Muscle of leg (tissue), 3 donors: ENCODE measurements at regions not wholly inside any gene's neighbourhood (a gene's known extent, or its start where the extent isn't known, plus 50 kb on each side); places are given as distances from the start of the nearest gene placed in this dataset.

Experiments used
- DNase-seq: peaks from one replicate; pipeline ENCODE4 v3.0.0; 2013
- H3K27ac ChIP-seq: one replicate; pipeline ENCODE4 v1.5.1; 2013; ENCODE audit warnings: mild to moderate bottlenecking, low read length, control low read depth
- H3K27me3 ChIP-seq: one replicate; pipeline ENCODE4 v1.6.1; 2013; ENCODE audit warnings: low read length; ENCODE audit not compliant: control insufficient read depth, insufficient read depth
- H3K36me3 ChIP-seq: one replicate; pipeline ENCODE4 v1.6.1; 2013; ENCODE audit warnings: low read length; ENCODE audit not compliant: control insufficient read depth, insufficient read depth
- H3K4me1 ChIP-seq: one replicate; pipeline ENCODE4 v1.6.1; 2013; ENCODE audit warnings: low read length; ENCODE audit not compliant: control insufficient read depth, insufficient read depth
- H3K4me3 ChIP-seq: one replicate; pipeline ENCODE4 v1.5.1; 2013; ENCODE audit warnings: low read length, control low read depth
- H3K9me3 ChIP-seq: replicated peaks from 2 replicates; pipeline ENCODE4 v1.6.1; 2013; ENCODE audit warnings: low read depth, low read length; ENCODE audit not compliant: control insufficient read depth
- WGBS: methylation state at CpG from one replicate; pipeline ENCODE4 v1.1.5; 2013; ENCODE audit warnings: missing lambda C conversion rate; ENCODE audit not compliant: insufficient coverage; 5-methylcytosine and 5-hydroxymethylcytosine counted together

- no peak overlapping the region for H3K4me3 ChIP-seq
- H3K27ac ChIP-seq, result no peak overlapping the region
- H3K9me3 ChIP-seq, result no peaks in the 10 kb centered on the region
- H3K36me3 ChIP-seq, result no peaks in the 10 kb centered on the region
- no peak for DNase-seq
- H3K4me1 ChIP-seq, result no peaks in the 10 kb centered on the region
- peaks cover 5% of the 10 kb centered on the region for H3K27me3 ChIP-seq
- WGBS, result 96% methylated on average over 3 of the region's 4 CpGs
Measured at GRCh38 chr1:38721816-38722215, 137.8 kb downstream of the RRAGC start.

- H3K4me1 ChIP-seq, result no peaks in the 10 kb centered on the region
Measured at GRCh38 chr1:38719880-38720279, 139.7 kb downstream of the RRAGC start.

GRCh38 chr1:38718031-38718430 is 141.5 kb downstream of the RRAGC start:
- Histone ChIP-seq H3K27me3 (no peaks in the 10 kb centered on the region), H3K4me1 (no peaks in the 10 kb centered on the region), H3K4me3 (no peak overlapping the region), H3K36me3 (no peaks in the 10 kb centered on the region), H3K27ac (no peak overlapping the region), H3K9me3 (no peaks in the 10 kb centered on the region)
- WGBS, result 52% methylated on average over 7 of the region's 8 CpGs
- DNase-seq, result no peak

More at GRCh38 chr1:38719880-38720279, 139.7 kb downstream of the RRAGC start:
- Histone ChIP-seq H3K9me3 (no peaks in the 10 kb centered on the region), H3K4me3 (no peak overlapping the region), H3K36me3 (no peaks in the 10 kb centered on the region), H3K27me3 (no peaks in the 10 kb centered on the region), H3K27ac (no peak overlapping the region)
- WGBS, result 60% methylated on average over 4 of the region's 7 CpGs
- DNase-seq, result no peak

GRCh38 chr1:38716229-38716628 is 143.3 kb downstream of the RRAGC start:
- no peak for DNase-seq
- no peaks in the 10 kb centered on the region for H3K4me1 ChIP-seq
- WGBS, result no CpG with 5 or more reads among the region's 2 CpGs
- no peaks in the 10 kb centered on the region for H3K36me3 ChIP-seq
- H3K4me3 ChIP-seq, result no peak overlapping the region
- no peaks in the 10 kb centered on the region for H3K9me3 ChIP-seq
- H3K27ac ChIP-seq, result no peak overlapping the region
- H3K27me3 ChIP-seq, result no peaks in the 10 kb centered on the region

- H3K27me3 ChIP-seq, result no peaks in the 10 kb centered on the region
- no peaks in the 10 kb centered on the region for H3K9me3 ChIP-seq
- H3K4me3 ChIP-seq, result no peak overlapping the region
- H3K27ac ChIP-seq, result no peak overlapping the region
- 73% methylated on average over 6 of the region's 9 CpGs for WGBS
- no peaks in the 10 kb centered on the region for H3K4me1 ChIP-seq
- H3K36me3 ChIP-seq, result no peaks in the 10 kb centered on the region
- no peak for DNase-seq
Measured at GRCh38 chr1:38715415-38715814, 144.2 kb downstream of the RRAGC start.

- Histone ChIP-seq H3K4me1 (no peaks in the 10 kb centered on the region), H3K27me3 (no peaks in the 10 kb centered on the region), H3K4me3 (no peak overlapping the region), H3K36me3 (no peaks in the 10 kb centered on the region), H3K27ac (no peak overlapping the region), H3K9me3 (no peaks in the 10 kb centered on the region)
- DNase-seq, result no peak
- no CpG with 5 or more reads among the region's 1 CpG for WGBS
Measured at GRCh38 chr1:38712046-38712445, 147.5 kb downstream of the RRAGC start.

GRCh38 chr1:38708701-38709258 is 150.8 kb downstream of the RRAGC start:
- Histone ChIP-seq H3K9me3 (no peaks in the 10 kb centered on the region), H3K27me3 (no peaks in the 10 kb centered on the region), H3K27ac (no peak overlapping the region), H3K4me1 (no peaks in the 10 kb centered on the region), H3K4me3 (no peak overlapping the region), H3K36me3 (no peaks in the 10 kb centered on the region)
- DNase-seq, result no peak
- WGBS, result 94% methylated on average over 33 of the region's 44 CpGs

- no peak for DNase-seq
- 93% methylated on average over 5 of the region's 8 CpGs for WGBS
- no peaks in the 10 kb centered on the region for H3K4me1 ChIP-seq
- no peaks in the 10 kb centered on the region for H3K36me3 ChIP-seq
- no peak overlapping the region for H3K27ac ChIP-seq
- H3K27me3 ChIP-seq, result peaks cover 5% of the 10 kb centered on the region
- H3K4me3 ChIP-seq, result no peak overlapping the region
- no peaks in the 10 kb centered on the region for H3K9me3 ChIP-seq
Measured at GRCh38 chr1:38701088-38701487, 158.5 kb downstream of the RRAGC start.

- no peak overlapping the region for H3K4me3 ChIP-seq
- no peaks in the 10 kb centered on the region for H3K9me3 ChIP-seq
- H3K27ac ChIP-seq, result no peak overlapping the region
- H3K4me1 ChIP-seq, result no peaks in the 10 kb centered on the region
- peaks cover 5% of the 10 kb centered on the region for H3K27me3 ChIP-seq
- DNase-seq, result no peak
- 88% methylated on average over 3 of the region's 3 CpGs for WGBS
- H3K36me3 ChIP-seq, result no peaks in the 10 kb centered on the region
Measured at GRCh38 chr1:38700077-38700470, 159.5 kb downstream of the RRAGC start.

- H3K4me3 ChIP-seq, result no peak overlapping the region
- H3K9me3 ChIP-seq, result no peaks in the 10 kb centered on the region
- peaks cover 5% of the 10 kb centered on the region for H3K27me3 ChIP-seq
- no peak overlapping the region for H3K27ac ChIP-seq
- WGBS, result 70% methylated on average over 2 of the region's 7 CpGs
- no peak for DNase-seq
- no peaks in the 10 kb centered on the region for H3K36me3 ChIP-seq
- no peaks in the 10 kb centered on the region for H3K4me1 ChIP-seq
Measured at GRCh38 chr1:38699330-38700076, 160.1 kb downstream of the RRAGC start.
